Sigmoid colon (tissue), 3 donors: ENCODE measurements at regions not wholly inside any gene's neighbourhood (a gene's known extent, or its start where the extent isn't known, plus 50 kb on each side); places are given as distances from the start of the nearest gene placed in this dataset.

ENCODE experiments used
- POLR2A ChIP-seq, 2 donors: fragments of 450-650 bp; IDR thresholded peaks; one replicate each; pipeline ENCODE4 v1.6.1; 2016; ENCODE audit warnings: antibody characterized with exemption in 2 of 2, mild to moderate bottlenecking in 2 of 2, moderate library complexity in 2 of 2
- TF ChIP-seq, protein P1 (sequence below), 4 experiments: fragments of 450-650 bp in 3 of 4; fragments of 200-600 bp in 1 of 4; IDR thresholded peaks; one replicate each; pipeline ENCODE4 v1.5.1; 2016 to 2019; ENCODE audit warnings: antibody characterized with exemption in 4 of 4, mild to moderate bottlenecking in 3 of 4, moderate library complexity in 2 of 4

GRCh38 chr5:57871496-57871895 is 388.9 kb upstream of the ACTBL2 start:
- no peak for TF ChIP-seq POLR2A (IDR thresholded peaks at IDR 0.05)
- TF ChIP-seq, protein P1, sequence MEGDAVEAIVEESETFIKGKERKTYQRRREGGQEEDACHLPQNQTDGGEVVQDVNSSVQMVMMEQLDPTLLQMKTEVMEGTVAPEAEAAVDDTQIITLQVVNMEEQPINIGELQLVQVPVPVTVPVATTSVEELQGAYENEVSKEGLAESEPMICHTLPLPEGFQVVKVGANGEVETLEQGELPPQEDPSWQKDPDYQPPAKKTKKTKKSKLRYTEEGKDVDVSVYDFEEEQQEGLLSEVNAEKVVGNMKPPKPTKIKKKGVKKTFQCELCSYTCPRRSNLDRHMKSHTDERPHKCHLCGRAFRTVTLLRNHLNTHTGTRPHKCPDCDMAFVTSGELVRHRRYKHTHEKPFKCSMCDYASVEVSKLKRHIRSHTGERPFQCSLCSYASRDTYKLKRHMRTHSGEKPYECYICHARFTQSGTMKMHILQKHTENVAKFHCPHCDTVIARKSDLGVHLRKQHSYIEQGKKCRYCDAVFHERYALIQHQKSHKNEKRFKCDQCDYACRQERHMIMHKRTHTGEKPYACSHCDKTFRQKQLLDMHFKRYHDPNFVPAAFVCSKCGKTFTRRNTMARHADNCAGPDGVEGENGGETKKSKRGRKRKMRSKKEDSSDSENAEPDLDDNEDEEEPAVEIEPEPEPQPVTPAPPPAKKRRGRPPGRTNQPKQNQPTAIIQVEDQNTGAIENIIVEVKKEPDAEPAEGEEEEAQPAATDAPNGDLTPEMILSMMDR (IDR thresholded peaks at IDR 0.05) = no peak
